LNCaP clone FGC (cell line): ENCODE measurements at regions not wholly inside any gene's neighbourhood (a gene's known extent, or its start where the extent isn't known, plus 50 kb on each side); places are given as distances from the start of the nearest gene placed in this dataset.
A peak's percentile ranks its signal among the peaks of the same experiment; 100 is the strongest.

Experiments
- DNase-seq: peaks from one replicate; pipeline ENCODE4 v3.0.0-alpha.2; 2011; ENCODE audit warnings: low read depth
- H3K4me3 ChIP-seq: 2 replicates; pipeline ENCODE4 v1.5.1; 2011; ENCODE audit warnings: mild to moderate bottlenecking, low read depth, low read length, control low read depth
- CTCF ChIP-seq: IDR thresholded peaks from 2 replicates; pipeline ENCODE4 v1.5.1; 2012; ENCODE audit warnings: mild to moderate bottlenecking; ENCODE audit not compliant: control insufficient read depth, insufficient read depth; ENCODE audit errors: extremely low read depth

GRCh38 chr1:56033321-56034037 lies 545.9 kb downstream of the PLPP3 start:
- no peak overlapping the region for H3K4me3 ChIP-seq
- TF ChIP-seq CTCF = no peak
- DNase-seq = no peak

- no peak for DNase-seq
- H3K4me3 ChIP-seq = no peak overlapping the region
- TF ChIP-seq CTCF = no peak
Observed at GRCh38 chr1:56032096-56032676, 547.2 kb downstream of the PLPP3 start.

- no peak overlapping the region for H3K4me3 ChIP-seq
- TF ChIP-seq CTCF = no peak
- DNase-seq = no peak
Observed at GRCh38 chr1:56031001-56031400, 548.4 kb downstream of the PLPP3 start.

- DNase-seq = peak; percentile 15
- TF ChIP-seq CTCF = peak; percentile 38
- no peak overlapping the region for H3K4me3 ChIP-seq
Observed at GRCh38 chr1:56029319-56030003, 549.9 kb downstream of the PLPP3 start.

GRCh38 chr1:56028911-56029310 lies 550.5 kb downstream of the PLPP3 start:
- H3K4me3 ChIP-seq = no peak overlapping the region
- DNase-seq = no peak
- TF ChIP-seq CTCF = no peak

- no peak overlapping the region for H3K4me3 ChIP-seq
- no peak for TF ChIP-seq CTCF
- no peak for DNase-seq
Observed at GRCh38 chr1:56028244-56028643, 551.1 kb downstream of the PLPP3 start.

GRCh38 chr1:56025942-56026341 lies 553.4 kb downstream of the PLPP3 start:
- no peak for TF ChIP-seq CTCF
- no peak overlapping the region for H3K4me3 ChIP-seq
- DNase-seq = no peak
